HS-27A (cell line): ENCODE measurements at regions not wholly inside any gene's neighbourhood (a gene's known extent, or its start where the extent isn't known, plus 50 kb on each side); places are given as distances from the start of the nearest gene placed in this dataset.

Source experiments
- DNase-seq: peaks from one replicate; pipeline ENCODE4 v3.0.0-alpha.2; 2012; ENCODE audit warnings: low read depth, missing footprints

GRCh38 chr10:85225311-85225710, 896.9 kb downstream of the CCSER2 start:
- no peak for DNase-seq

- DNase-seq: no peak
Measured at GRCh38 chr10:85226596-85226995, 898.2 kb downstream of the CCSER2 start.

- DNase-seq: no peak
Measured at GRCh38 chr10:85228726-85229125, 900.3 kb downstream of the CCSER2 start.

GRCh38 chr10:85231534-85232270, 903.3 kb downstream of the CCSER2 start:
- DNase-seq: no peak

- no peak for DNase-seq
Measured at GRCh38 chr10:85235258-85235657, 906.9 kb downstream of the CCSER2 start.

GRCh38 chr10:85238676-85239075, 910.3 kb downstream of the CCSER2 start:
- DNase-seq: no peak

GRCh38 chr10:85250304-85250703, 921.9 kb downstream of the CCSER2 start:
- no peak for DNase-seq

GRCh38 chr10:85256481-85256880, 928.1 kb downstream of the CCSER2 start:
- no peak for DNase-seq

GRCh38 chr10:85259908-85260307, 931.5 kb downstream of the CCSER2 start:
- DNase-seq: no peak

GRCh38 chr10:85262992-85263391, 934.6 kb downstream of the CCSER2 start:
- no peak for DNase-seq

- no peak for DNase-seq
Measured at GRCh38 chr10:85265121-85265520, 936.7 kb downstream of the CCSER2 start.

GRCh38 chr10:85266808-85267207, 938.4 kb downstream of the CCSER2 start:
- DNase-seq: no peak

- no peak for DNase-seq
Measured at GRCh38 chr10:85280014-85280413, 951.6 kb downstream of the CCSER2 start.

GRCh38 chr10:85284778-85285770, 956.7 kb downstream of the CCSER2 start:
- no peak for DNase-seq

GRCh38 chr10:85293483-85293882, 965.1 kb downstream of the CCSER2 start:
- no peak for DNase-seq

- DNase-seq: no peak
Measured at GRCh38 chr10:85311613-85312337, 983.4 kb downstream of the CCSER2 start.

- no peak for DNase-seq
Measured at GRCh38 chr10:85315657-85316056, 987.3 kb downstream of the CCSER2 start.

GRCh38 chr10:85316276-85316675, 987.9 kb downstream of the CCSER2 start:
- DNase-seq: no peak

GRCh38 chr10:85317827-85318226, 989.4 kb downstream of the CCSER2 start:
- DNase-seq: no peak

GRCh38 chr10:85318809-85319807, 990.7 kb downstream of the CCSER2 start:
- DNase-seq: no peak

GRCh38 chr10:85319826-85320225, 991.4 kb downstream of the CCSER2 start:
- no peak for DNase-seq
